GM12874 (cell line): ENCODE measurements at regions not wholly inside any gene's neighbourhood (a gene's known extent, or its start where the extent isn't known, plus 50 kb on each side); places are given as distances from the start of the nearest gene placed in this dataset.

Source experiments
- TF ChIP-seq, protein P1 (sequence below): IDR thresholded peaks from 2 replicates; pipeline ENCODE4 v1.5.1; 2011; ENCODE audit warnings: low read depth, mild to moderate bottlenecking, control low read depth, low read length, moderate library complexity; ENCODE audit not compliant: insufficient read depth

DNA sequence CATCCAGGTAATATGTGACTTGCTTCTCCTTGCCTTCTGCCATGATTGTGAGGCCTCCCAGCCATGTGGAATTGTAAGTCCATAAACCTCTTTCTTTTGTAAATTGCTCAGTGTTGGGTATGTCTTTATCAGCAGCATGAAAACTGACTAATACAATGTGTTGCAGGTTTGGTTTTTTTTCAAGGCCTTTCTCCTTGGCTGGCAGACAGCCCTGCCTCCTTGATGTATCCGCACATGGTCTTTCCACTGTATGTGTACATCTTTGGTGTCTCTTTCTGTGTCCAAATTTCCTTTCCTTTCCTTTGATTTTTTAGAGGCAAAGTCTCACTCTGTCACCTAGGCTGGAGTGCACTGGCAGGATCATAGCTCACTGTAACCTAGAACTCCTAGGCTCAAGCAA lies 260.1 kb downstream of the TUSC7 start:
- TF ChIP-seq, protein P1, sequence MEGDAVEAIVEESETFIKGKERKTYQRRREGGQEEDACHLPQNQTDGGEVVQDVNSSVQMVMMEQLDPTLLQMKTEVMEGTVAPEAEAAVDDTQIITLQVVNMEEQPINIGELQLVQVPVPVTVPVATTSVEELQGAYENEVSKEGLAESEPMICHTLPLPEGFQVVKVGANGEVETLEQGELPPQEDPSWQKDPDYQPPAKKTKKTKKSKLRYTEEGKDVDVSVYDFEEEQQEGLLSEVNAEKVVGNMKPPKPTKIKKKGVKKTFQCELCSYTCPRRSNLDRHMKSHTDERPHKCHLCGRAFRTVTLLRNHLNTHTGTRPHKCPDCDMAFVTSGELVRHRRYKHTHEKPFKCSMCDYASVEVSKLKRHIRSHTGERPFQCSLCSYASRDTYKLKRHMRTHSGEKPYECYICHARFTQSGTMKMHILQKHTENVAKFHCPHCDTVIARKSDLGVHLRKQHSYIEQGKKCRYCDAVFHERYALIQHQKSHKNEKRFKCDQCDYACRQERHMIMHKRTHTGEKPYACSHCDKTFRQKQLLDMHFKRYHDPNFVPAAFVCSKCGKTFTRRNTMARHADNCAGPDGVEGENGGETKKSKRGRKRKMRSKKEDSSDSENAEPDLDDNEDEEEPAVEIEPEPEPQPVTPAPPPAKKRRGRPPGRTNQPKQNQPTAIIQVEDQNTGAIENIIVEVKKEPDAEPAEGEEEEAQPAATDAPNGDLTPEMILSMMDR, result no peak

DNA sequence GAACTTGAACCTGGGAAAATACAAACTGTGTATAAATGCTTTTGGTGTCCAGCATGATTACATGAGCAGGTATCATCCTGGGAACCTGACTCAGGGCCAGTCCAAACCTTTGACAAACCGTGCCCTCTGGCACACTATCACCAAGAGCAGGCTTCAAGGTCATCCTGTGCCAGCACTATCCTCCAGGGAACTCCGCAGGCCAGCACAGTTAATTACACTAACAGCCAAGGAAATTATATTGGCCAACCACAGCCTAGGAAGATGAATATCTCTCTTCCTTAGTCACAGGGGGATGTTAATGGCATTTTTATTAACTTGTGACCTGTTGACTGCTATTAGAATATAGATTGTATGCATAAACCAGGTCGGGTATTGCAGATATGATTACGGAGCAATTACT lies 262.0 kb downstream of the TUSC7 start:
- TF ChIP-seq, protein P1, result no peak

DNA sequence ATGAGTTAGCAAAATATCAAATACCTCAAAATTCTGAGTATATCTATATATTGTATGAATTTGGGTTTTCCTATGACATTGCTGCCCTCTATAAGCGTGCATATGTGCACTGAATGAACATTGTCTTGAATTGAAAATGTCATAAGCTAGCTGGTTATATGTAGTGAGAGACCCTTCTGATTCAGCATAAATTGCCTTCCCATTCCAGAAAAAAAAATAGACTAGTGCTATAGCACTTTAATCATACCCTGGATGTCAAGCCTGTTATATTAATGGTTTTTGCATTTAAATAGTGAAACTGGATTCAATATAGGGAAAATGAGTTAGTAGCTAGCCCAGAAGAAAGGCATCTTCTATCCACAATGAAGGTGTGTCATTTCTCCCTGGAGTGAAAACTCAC lies 265.1 kb downstream of the TUSC7 start:
- TF ChIP-seq, protein P1, result no peak

DNA sequence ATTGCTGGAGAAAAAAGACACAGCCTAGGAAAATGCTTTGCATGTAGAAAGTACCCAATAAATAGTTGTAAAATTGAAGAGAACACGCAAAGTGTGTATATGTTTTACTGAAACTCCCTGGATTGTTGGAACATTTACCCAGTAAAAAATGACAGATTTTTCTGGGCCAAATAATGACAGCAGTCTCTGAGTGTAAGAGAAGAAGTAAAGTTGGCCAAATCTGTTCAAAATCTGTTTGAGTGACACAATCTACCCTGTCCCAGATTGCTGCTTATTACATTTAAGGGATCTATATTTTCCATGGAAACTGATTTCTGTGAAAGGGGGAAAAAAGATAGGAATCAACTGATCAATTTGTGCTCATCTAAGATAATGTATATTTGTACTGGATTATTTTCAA lies 267.9 kb downstream of the TUSC7 start:
- TF ChIP-seq, protein P1, result no peak

DNA sequence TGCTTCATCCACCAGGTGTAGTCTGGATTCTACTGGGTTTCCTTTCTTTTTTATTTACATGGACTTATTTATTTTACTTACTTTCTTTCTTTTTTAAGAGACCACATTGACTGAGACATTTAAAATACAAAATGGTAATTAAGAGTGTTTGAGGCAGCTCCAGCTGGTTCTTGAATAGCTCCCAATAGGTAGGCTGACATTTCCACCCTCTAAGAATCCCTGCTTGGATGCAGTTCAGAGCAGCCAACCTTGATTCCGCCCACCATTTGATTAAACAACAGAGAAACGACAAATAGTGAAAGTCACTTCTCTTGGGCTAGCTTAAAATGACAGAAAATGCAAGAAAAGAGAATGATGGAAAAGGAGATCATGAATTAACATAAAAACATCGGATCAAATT lies 270.5 kb downstream of the TUSC7 start:
- TF ChIP-seq, protein P1, result no peak

DNA sequence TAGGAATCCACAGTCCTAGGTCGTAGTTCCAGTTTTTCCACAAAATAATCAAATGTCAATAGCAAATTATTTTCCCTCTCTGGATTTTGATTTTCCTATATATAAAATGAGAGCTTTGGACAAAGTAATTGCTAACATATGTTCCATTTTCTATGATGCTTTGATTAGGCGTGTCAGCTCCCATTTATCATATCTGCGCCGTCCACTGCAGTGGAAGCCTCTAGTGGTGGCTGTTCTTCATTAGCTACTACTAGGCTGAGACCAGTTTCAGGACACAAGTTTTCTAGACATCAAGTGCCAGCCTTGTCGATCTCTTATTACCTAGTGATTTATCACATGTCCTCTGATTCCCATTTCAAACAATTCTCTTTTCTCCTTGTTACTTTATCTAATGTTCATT lies 271.5 kb downstream of the TUSC7 start:
- TF ChIP-seq, protein P1, result no peak

DNA sequence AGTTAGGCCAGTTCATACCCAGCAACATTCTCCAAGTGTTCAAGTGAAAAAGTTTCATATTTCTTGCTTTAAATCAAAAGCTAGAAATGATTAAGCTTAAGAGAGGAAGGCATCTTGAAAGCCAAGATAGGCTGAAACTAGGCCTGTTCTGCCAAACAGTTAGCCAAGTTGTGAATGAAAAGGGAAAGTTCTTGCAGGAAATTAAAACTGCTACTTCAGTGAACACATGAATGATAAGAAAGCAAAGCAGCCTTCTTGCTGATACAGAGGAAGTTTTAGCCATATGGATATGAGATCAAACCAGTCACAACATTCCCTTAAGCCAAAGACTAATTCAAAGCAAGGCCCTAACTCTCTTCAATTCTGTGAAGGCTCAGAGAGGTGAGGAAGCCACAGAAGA lies 274.7 kb downstream of the TUSC7 start:
- TF ChIP-seq, protein P1, result no peak
